ENCODE measurements at regions not wholly inside any gene's neighbourhood (a gene's known extent, or its start where the extent isn't known, plus 50 kb on each side); places are given as distances from the start of the nearest gene placed in this dataset.

DNA sequence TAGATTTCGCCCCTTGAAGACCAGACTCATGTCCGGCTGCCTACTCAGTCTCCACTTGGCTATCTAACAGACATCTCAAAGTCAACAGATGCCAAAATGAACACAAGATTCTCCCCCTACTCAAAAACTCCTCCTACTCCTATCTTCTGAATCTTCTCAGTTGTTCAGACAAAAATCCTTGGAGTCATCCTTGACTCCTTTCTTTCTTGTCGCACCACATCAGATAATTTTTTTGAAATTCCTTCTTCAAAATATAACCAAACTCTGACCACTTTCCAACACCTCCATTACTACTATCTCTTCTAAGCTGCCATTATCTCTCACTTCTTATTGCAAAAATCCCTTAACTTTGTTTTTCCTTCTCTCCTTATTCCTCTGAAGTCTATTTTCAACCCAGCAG, 141.9 kb upstream of the SLC7A14 start:
- TF ChIP-seq, protein P1, sequence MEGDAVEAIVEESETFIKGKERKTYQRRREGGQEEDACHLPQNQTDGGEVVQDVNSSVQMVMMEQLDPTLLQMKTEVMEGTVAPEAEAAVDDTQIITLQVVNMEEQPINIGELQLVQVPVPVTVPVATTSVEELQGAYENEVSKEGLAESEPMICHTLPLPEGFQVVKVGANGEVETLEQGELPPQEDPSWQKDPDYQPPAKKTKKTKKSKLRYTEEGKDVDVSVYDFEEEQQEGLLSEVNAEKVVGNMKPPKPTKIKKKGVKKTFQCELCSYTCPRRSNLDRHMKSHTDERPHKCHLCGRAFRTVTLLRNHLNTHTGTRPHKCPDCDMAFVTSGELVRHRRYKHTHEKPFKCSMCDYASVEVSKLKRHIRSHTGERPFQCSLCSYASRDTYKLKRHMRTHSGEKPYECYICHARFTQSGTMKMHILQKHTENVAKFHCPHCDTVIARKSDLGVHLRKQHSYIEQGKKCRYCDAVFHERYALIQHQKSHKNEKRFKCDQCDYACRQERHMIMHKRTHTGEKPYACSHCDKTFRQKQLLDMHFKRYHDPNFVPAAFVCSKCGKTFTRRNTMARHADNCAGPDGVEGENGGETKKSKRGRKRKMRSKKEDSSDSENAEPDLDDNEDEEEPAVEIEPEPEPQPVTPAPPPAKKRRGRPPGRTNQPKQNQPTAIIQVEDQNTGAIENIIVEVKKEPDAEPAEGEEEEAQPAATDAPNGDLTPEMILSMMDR (IDR thresholded peaks at IDR 0.05): no peak
- no peak for TF ChIP-seq POLR2AphosphoS5 (IDR thresholded peaks at IDR 0.05)
- TF ChIP-seq EP300 (IDR thresholded peaks at IDR 0.05): no peak
- TF ChIP-seq POLR2A (IDR thresholded peaks at IDR 0.05): no peak

Measured in upper lobe of left lung (tissue), 4 donors.